ENCODE measurements at regions not wholly inside any gene's neighbourhood (a gene's known extent, or its start where the extent isn't known, plus 50 kb on each side); places are given as distances from the start of the nearest gene placed in this dataset.
A peak's percentile ranks its signal among the peaks of the same experiment; 100 is the strongest.

- Histone ChIP-seq H3K27ac (ENCODE audit: low read depth, low read length) (peak overlapping the region; percentile 81), H3K79me2 (ENCODE audit: insufficient read depth, low read length) (no peaks in the 10 kb centered on the region), H3K4me1 (ENCODE audit: insufficient read depth, low read length) (peaks cover 13% of the 10 kb centered on the region), H3K4me2 (ENCODE audit: low read length) (no peak overlapping the region), H3K4me3 (ENCODE audit: insufficient read depth, low read depth, low read length) (no peak overlapping the region), H4K20me1 (ENCODE audit: insufficient read depth, low read length) (no peaks in the 10 kb centered on the region), H3K9me3 (ENCODE audit: insufficient read depth, low read depth, low read length) (no peaks in the 10 kb centered on the region), H3K9ac (ENCODE audit: low read length) (no peak overlapping the region), H2AFZ (ENCODE audit: low read depth, low read length) (no peak overlapping the region), H3K27me3 (ENCODE audit: insufficient read depth, low read length) (no peaks in the 10 kb centered on the region), H3K36me3 (ENCODE audit: insufficient read depth, low read length) (no peaks in the 10 kb centered on the region)
- DNase-seq (ENCODE audit: low read depth) (peak; percentile 80), FAIRE-seq (no peak)
- Mint-ChIP-seq H3K4me3 (ENCODE audit: unreplicated experiment) (no peak overlapping the region), H3K36me3 (ENCODE audit: low read depth, unreplicated experiment) (no peaks in the 10 kb centered on the region), H3K27ac (ENCODE audit: unreplicated experiment) (peak overlapping the region; percentile 100), H3K9me3 (ENCODE audit: unreplicated experiment) (peaks cover 2% of the 10 kb centered on the region), H3K27me3 (ENCODE audit: low read depth, unreplicated experiment) (no peaks in the 10 kb centered on the region), H3K4me1 (ENCODE audit: low read depth, unreplicated experiment) (peaks cover 30% of the 10 kb centered on the region)
- TF ChIP-seq CTCF (IDR thresholded peaks at IDR 0.05; ENCODE audit: insufficient read depth, low read depth, low read length) (no peak), EZH2 (IDR thresholded peaks at IDR 0.05; ENCODE audit: insufficient read depth, low read length) (no peak)
These were observed 418.6 kb upstream of the LRRC4C start for GRCh38 chr11:41878095-41878494.

GRCh38 chr11:41879214-41879613 is 419.8 kb upstream of the LRRC4C start:
- Histone ChIP-seq H3K9me3 (ENCODE audit: insufficient read depth, low read depth, low read length) (no peaks in the 10 kb centered on the region), H2AFZ (ENCODE audit: low read depth, low read length) (no peak overlapping the region), H3K4me1 (ENCODE audit: insufficient read depth, low read length) (peaks cover 13% of the 10 kb centered on the region), H3K4me2 (ENCODE audit: low read length) (peak overlapping the region; percentile 3), H3K9ac (ENCODE audit: low read length) (no peak overlapping the region), H3K27me3 (ENCODE audit: insufficient read depth, low read length) (no peaks in the 10 kb centered on the region), H3K79me2 (ENCODE audit: insufficient read depth, low read length) (no peaks in the 10 kb centered on the region), H3K36me3 (ENCODE audit: insufficient read depth, low read length) (no peaks in the 10 kb centered on the region), H3K27ac (ENCODE audit: low read depth, low read length) (peak overlapping the region; percentile 81), H4K20me1 (ENCODE audit: insufficient read depth, low read length) (no peaks in the 10 kb centered on the region), H3K4me3 (ENCODE audit: insufficient read depth, low read depth, low read length) (no peak overlapping the region)
- Mint-ChIP-seq H3K36me3 (ENCODE audit: low read depth, unreplicated experiment) (no peaks in the 10 kb centered on the region), H3K9me3 (ENCODE audit: unreplicated experiment) (peaks cover 2% of the 10 kb centered on the region), H3K4me1 (ENCODE audit: low read depth, unreplicated experiment) (peaks cover 27% of the 10 kb centered on the region), H3K27me3 (ENCODE audit: low read depth, unreplicated experiment) (no peaks in the 10 kb centered on the region), H3K4me3 (ENCODE audit: unreplicated experiment) (no peak overlapping the region), H3K27ac (ENCODE audit: unreplicated experiment) (peak overlapping the region; percentile 100)
- FAIRE-seq (peak; percentile 59), DNase-seq (ENCODE audit: low read depth) (peak; percentile 98)
- TF ChIP-seq EZH2 (IDR thresholded peaks at IDR 0.05; ENCODE audit: insufficient read depth, low read length) = no peak
- no peak for TF ChIP-seq CTCF (IDR thresholded peaks at IDR 0.05; ENCODE audit: insufficient read depth, low read depth, low read length)

- H3K4me2 ChIP-seq (ENCODE audit: low read length) = no peak overlapping the region
- no peaks in the 10 kb centered on the region for H3K9me3 ChIP-seq (ENCODE audit: insufficient read depth, low read depth, low read length)
- no peak overlapping the region for H2AFZ ChIP-seq (ENCODE audit: low read depth, low read length)
- no peaks in the 10 kb centered on the region for H3K27me3 Mint-ChIP-seq (ENCODE audit: low read depth, unreplicated experiment)
- H3K36me3 Mint-ChIP-seq (ENCODE audit: low read depth, unreplicated experiment) = no peaks in the 10 kb centered on the region
- no peak overlapping the region for H3K27ac ChIP-seq (ENCODE audit: low read depth, low read length)
- no peak overlapping the region for H3K27ac Mint-ChIP-seq (ENCODE audit: unreplicated experiment)
- H4K20me1 ChIP-seq (ENCODE audit: insufficient read depth, low read length) = no peaks in the 10 kb centered on the region
- H3K9ac ChIP-seq (ENCODE audit: low read length) = no peak overlapping the region
- no peaks in the 10 kb centered on the region for H3K27me3 ChIP-seq (ENCODE audit: insufficient read depth, low read length)
- no peaks in the 10 kb centered on the region for H3K4me1 Mint-ChIP-seq (ENCODE audit: low read depth, unreplicated experiment)
- no peaks in the 10 kb centered on the region for H3K36me3 ChIP-seq (ENCODE audit: insufficient read depth, low read length)
- DNase-seq (ENCODE audit: low read depth) (no peak), FAIRE-seq (no peak)
- H3K4me1 ChIP-seq (ENCODE audit: insufficient read depth, low read length) = no peaks in the 10 kb centered on the region
- no peaks in the 10 kb centered on the region for H3K79me2 ChIP-seq (ENCODE audit: insufficient read depth, low read length)
- no peak overlapping the region for H3K4me3 Mint-ChIP-seq (ENCODE audit: unreplicated experiment)
- TF ChIP-seq EZH2 (IDR thresholded peaks at IDR 0.05; ENCODE audit: insufficient read depth, low read length) = no peak
- TF ChIP-seq CTCF (IDR thresholded peaks at IDR 0.05; ENCODE audit: insufficient read depth, low read depth, low read length) = no peak
- H3K4me3 ChIP-seq (ENCODE audit: insufficient read depth, low read depth, low read length) = no peak overlapping the region
- H3K9me3 Mint-ChIP-seq (ENCODE audit: unreplicated experiment) = peaks cover 3% of the 10 kb centered on the region
These were observed 435.6 kb upstream of the LRRC4C start for GRCh38 chr11:41895081-41895480.
